ENCODE measurements at regions not wholly inside any gene's neighbourhood (a gene's known extent, or its start where the extent isn't known, plus 50 kb on each side); places are given as distances from the start of the nearest gene placed in this dataset.

DNA sequence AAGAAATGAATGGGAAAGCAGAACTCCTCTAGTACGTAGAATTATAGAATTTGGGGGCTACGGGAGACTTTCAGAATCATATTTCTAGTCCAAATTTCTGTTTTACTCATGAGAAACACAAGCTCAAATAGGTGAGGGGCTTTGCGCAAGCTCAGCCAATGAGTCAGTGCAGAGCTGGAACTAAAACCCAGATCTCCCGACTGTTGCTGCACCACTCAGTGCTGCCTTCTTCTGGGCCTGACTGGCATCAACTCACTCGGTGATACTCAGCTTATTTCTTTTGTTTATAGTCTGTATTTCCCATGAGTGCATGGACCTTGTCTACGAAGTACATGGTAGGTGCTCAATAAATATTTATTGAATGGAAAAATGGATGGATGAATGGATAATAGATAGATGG, 280.2 kb downstream of the CDK5RAP2 start:
- TF ChIP-seq, protein P1, sequence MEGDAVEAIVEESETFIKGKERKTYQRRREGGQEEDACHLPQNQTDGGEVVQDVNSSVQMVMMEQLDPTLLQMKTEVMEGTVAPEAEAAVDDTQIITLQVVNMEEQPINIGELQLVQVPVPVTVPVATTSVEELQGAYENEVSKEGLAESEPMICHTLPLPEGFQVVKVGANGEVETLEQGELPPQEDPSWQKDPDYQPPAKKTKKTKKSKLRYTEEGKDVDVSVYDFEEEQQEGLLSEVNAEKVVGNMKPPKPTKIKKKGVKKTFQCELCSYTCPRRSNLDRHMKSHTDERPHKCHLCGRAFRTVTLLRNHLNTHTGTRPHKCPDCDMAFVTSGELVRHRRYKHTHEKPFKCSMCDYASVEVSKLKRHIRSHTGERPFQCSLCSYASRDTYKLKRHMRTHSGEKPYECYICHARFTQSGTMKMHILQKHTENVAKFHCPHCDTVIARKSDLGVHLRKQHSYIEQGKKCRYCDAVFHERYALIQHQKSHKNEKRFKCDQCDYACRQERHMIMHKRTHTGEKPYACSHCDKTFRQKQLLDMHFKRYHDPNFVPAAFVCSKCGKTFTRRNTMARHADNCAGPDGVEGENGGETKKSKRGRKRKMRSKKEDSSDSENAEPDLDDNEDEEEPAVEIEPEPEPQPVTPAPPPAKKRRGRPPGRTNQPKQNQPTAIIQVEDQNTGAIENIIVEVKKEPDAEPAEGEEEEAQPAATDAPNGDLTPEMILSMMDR (IDR thresholded peaks at IDR 0.05; ENCODE audit: insufficient read depth, low read depth, low read length, missing control alignments), result no peak
- H3K4me3 ChIP-seq (ENCODE audit: low read depth, low read length), result no peak overlapping the region
- DNase-seq (ENCODE audit: low read depth), result no peak

DNA sequence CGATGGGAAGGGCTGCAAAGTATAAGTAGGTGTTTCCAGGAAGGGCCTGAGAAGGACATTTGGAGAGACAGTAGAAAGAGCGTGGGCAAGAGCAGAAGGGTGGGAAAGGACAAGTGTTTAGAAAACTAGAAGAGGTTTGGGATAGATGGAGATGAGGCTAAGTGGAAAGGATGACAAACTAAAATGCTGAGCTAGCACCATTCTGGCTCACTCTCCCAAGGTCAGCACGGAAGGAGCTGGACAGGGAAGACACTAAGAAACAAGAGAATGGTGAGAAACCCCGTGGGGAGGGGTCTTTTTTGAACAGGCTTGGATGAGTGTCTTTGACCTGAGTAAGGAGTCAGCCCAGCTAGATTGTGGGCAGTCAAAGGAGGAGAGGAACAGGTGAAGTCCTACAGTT, 286.0 kb downstream of the CDK5RAP2 start:
- TF ChIP-seq, protein P1 (IDR thresholded peaks at IDR 0.05; ENCODE audit: insufficient read depth, low read depth, low read length, missing control alignments), result no peak
- H3K4me3 ChIP-seq (ENCODE audit: low read depth, low read length), result no peak overlapping the region
- DNase-seq (ENCODE audit: low read depth), result no peak

DNA sequence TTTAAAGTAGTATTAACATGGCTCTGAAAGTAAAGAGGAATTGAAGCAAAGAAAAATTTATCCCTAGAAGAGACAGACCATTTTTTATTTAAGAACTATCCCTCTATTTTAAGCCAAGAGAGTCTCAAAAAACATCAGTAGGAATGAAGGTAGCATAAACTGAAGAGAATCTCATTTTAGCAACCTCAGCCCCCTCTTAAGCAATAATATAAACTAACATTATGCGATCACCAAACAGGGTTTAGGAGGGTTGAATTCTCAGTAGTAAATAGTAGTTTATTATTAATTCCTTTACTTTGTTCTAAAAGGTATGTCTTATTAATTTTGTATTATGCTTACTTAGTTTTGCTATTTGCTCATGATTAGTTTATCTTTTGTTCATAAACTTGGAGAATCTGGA, 287.4 kb downstream of the CDK5RAP2 start:
- TF ChIP-seq, protein P1 (IDR thresholded peaks at IDR 0.05; ENCODE audit: insufficient read depth, low read depth, low read length, missing control alignments), result no peak

DNA sequence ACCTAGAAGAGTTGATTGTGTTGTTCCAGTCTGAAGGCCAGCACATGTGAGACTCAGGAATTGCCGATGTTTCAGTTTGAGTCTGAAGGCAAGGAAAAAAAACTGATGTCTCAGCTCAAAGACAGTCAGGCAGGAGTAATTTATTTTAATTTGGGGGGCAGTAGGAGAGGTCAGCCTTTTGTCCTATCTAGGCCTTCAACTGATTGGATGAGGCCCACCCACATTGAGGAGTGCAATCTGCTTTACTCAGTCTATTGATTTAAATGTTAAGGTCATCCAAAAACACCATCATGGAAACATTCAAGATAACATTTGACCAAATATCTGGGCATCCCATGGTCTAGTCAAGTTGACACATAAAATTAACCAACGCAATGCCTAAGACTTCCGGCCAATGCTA, 288.9 kb downstream of the CDK5RAP2 start:
- no peak for DNase-seq (ENCODE audit: low read depth)
- TF ChIP-seq, protein P1 (IDR thresholded peaks at IDR 0.05; ENCODE audit: insufficient read depth, low read depth, low read length, missing control alignments), result no peak
- no peak overlapping the region for H3K4me3 ChIP-seq (ENCODE audit: low read depth, low read length)

More for the DNA sequence above, 287.4 kb downstream of the CDK5RAP2 start:
- no peak for DNase-seq (ENCODE audit: low read depth)
- no peak overlapping the region for H3K4me3 ChIP-seq (ENCODE audit: low read depth, low read length)

DNA sequence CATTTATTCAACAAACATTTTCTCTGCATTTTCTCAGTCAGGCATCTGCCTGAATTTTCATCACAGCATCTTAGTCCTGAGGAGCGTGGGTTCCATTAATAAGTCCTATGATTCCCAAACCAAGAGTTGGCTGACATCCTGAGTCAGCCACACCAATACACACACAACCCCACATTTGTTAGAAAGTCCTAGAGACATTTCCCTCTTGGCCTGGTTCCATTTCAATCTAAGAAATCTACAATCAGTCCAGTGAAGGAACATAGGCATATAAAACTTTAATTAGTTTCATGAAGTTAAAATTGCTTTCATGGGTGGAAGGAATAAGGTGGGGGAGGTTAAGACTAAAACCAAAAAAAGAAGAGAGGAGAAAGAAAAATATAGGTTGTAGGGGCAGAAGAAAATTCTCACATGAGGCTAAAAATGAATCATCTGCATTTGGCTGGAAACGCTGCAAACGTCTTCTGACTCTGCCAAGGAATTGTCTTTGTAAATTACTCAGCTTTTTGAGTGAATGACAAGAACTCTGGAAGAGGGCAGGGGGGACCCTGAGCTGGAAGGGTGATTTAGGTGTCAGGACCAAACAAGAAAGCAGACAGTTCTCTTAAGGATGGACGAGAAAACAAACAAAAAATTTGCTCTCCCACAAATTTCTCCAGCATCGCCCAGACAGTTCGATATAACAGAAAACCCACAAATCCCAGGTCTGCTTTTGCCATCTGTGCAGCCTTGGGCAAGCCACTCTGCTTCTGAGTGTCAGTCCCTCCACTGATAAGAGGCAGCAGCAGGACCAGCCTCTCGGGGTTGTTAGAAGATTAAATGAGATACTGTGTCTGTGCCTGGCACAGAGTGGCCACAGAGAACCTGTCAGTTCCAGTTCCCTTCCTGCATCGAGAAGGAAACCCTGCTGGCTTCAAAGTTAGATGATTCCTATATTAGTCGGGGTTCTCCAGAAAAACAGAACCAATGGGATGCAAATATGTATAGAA, 289.7 kb downstream of the CDK5RAP2 start:
- H3K4me3 ChIP-seq (ENCODE audit: low read depth, low read length), result no peak overlapping the region
- DNase-seq (ENCODE audit: low read depth), result no peak
- TF ChIP-seq, protein P1 (IDR thresholded peaks at IDR 0.05; ENCODE audit: insufficient read depth, low read depth, low read length, missing control alignments), result no peak

DNA sequence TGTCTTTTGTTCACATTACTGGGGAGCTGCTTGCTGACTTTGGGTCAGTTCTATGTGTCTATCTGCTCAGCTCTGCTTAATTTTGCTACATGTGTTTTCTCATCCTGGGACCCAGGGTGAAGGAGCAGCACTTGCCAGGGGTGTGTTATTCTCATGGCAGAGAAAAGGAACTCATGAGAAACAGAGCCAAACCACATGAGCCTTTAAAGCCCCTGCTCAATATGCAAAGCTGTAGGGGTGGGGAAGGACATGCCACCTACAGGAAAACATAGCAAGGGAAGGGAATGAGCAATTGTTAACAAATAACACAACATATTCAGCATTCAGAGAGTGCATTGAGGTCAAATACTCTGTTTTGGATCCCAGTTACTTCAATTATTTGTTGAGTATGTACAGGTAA, 290.9 kb downstream of the CDK5RAP2 start:
- DNase-seq (ENCODE audit: low read depth), result no peak

More for the DNA sequence above, 290.9 kb downstream of the CDK5RAP2 start:
- H3K4me3 ChIP-seq (ENCODE audit: low read depth, low read length), result no peak overlapping the region
- TF ChIP-seq, protein P1 (IDR thresholded peaks at IDR 0.05; ENCODE audit: insufficient read depth, low read depth, low read length, missing control alignments), result no peak
